Astrocyte of the spinal cord (primary cell): ENCODE measurements at regions not wholly inside any gene's neighbourhood (a gene's known extent, or its start where the extent isn't known, plus 50 kb on each side); places are given as distances from the start of the nearest gene placed in this dataset.

Source experiments
- DNase-seq: peaks from one replicate; pipeline ENCODE4 v3.0.0; 2011; ENCODE audit warnings: low read depth, low spot score
- H3K4me3 ChIP-seq: 2 replicates; pipeline ENCODE4 v1.5.1; 2011; ENCODE audit warnings: low read depth, mild to moderate bottlenecking, low read length, moderate library complexity
- in situ Hi-C: cut with HindIII; loops from 2 replicates; pipeline ENCODE4 v1.10.0; 2017; ENCODE audit warnings: low sequenced_read_pairs
- TF ChIP-seq, protein P1 (sequence below): IDR thresholded peaks from 2 replicates; pipeline ENCODE4 v1.5.1; 2012; ENCODE audit warnings: low read depth, mild to moderate bottlenecking, low read length, inconsistent platforms

DNA sequence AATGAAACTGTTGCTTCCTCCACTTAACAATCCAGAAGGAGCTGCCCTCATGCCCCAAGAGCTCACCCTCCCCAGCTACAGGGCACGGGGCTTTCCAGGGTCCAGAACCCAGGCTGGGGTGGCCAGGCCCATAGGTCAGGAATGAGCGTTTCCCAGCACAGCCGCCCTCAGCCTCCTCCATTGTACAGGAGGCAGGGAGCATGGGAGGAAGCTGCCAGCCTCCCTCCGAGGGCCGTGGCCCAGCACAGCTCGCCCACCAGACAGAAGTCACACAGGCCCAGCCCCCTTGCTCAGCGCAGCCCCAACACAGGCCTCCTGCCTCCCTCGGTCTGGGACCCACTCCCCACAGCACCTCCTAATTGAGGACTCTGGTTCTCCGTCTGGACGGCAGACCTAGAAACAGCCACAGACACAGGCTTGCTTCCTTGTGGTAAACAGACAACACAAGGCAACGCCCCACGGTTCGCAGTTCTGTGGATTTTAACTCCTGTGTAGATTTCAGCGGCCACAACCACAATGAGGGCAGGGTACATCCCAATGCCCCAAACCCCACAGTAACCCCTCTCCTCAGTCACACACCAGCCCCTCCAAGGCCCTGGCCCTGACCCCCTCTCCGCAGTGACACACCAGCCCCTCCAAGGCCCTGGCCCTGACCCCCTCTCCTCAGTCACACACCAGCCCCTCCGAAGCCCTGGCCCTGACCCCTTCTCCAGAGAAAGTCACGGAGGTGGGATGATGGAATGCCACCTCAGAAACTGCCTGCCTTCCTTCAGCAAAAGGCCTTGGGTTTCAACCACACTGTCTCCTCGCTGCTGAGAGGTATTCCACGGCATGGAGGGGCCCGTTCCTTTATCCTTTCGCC lies 173.5 kb downstream of the DLL1 start:
- in situ Hi-C loops: no loop called here
- H3K4me3 ChIP-seq: no peak overlapping the region
- TF ChIP-seq, protein P1, sequence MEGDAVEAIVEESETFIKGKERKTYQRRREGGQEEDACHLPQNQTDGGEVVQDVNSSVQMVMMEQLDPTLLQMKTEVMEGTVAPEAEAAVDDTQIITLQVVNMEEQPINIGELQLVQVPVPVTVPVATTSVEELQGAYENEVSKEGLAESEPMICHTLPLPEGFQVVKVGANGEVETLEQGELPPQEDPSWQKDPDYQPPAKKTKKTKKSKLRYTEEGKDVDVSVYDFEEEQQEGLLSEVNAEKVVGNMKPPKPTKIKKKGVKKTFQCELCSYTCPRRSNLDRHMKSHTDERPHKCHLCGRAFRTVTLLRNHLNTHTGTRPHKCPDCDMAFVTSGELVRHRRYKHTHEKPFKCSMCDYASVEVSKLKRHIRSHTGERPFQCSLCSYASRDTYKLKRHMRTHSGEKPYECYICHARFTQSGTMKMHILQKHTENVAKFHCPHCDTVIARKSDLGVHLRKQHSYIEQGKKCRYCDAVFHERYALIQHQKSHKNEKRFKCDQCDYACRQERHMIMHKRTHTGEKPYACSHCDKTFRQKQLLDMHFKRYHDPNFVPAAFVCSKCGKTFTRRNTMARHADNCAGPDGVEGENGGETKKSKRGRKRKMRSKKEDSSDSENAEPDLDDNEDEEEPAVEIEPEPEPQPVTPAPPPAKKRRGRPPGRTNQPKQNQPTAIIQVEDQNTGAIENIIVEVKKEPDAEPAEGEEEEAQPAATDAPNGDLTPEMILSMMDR: no peak
- no peak for DNase-seq

DNA sequence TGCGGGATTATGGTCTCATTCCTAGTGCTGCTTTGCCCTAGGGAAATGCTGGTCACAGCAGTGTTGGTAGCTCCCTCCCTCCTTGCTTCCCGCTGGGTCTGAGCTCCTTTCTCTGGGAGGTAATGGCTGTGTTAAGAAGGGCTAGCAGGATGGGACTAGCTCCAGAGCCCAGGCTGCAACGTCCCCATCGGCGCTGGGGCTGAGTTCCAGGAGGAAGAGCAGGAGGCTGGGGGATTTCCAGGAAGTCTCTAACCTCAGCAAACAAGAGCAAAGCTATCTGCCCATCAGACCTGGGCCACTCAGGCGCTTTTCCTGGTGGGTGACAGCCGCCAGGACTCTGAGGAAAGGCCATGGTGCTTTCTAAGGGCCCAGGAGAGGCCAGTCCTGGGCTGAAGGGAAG lies 174.2 kb downstream of the DLL1 start:
- no peak overlapping the region for H3K4me3 ChIP-seq
- TF ChIP-seq, protein P1: no peak
- in situ Hi-C loops: no loop called here
- no peak for DNase-seq

DNA sequence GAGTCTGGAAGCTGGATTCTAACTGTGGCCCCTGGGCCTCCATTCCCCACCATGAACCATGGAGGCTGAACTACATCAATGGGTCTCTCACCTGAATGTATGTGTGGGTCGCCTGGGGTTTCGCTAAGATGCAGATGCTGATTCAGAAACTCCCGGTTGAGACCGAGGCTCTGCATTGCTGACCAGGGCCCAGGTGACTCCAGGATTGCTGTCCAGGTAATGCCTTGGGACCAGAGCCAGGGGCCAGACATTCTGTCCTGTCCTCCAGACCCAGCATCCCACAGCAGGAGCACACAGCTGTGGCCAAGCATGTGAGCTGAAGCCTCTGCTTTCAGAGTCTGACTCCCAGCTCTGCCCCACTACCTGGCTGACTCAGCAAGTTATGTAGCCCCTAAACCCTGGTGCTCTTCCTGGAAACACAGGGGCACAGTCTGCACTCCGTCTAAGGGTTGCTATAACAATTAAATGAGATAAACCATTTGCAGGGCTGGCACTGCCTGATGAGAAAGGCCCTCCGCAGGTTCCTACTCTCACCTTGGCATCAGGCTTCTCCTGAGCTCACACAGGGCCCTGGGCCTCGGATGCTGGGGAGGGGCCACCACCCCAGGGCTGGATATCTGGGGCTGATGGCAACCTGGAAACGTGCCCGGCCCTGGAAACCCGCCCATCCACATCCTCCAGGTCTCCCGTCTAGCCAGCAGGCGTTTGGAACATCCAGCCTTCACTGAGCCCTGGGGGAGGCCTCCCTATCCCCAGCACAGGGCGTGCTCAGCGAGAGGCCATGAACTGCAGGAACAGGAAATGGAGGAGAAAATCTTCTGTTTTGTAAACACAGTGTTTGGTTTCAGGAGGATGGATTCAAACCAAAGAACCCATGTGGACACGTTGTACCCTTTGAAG lies 175.7 kb downstream of the DLL1 start:
- no peak for DNase-seq
- TF ChIP-seq, protein P1: no peak
- in situ Hi-C loops: no loop called here

DNA sequence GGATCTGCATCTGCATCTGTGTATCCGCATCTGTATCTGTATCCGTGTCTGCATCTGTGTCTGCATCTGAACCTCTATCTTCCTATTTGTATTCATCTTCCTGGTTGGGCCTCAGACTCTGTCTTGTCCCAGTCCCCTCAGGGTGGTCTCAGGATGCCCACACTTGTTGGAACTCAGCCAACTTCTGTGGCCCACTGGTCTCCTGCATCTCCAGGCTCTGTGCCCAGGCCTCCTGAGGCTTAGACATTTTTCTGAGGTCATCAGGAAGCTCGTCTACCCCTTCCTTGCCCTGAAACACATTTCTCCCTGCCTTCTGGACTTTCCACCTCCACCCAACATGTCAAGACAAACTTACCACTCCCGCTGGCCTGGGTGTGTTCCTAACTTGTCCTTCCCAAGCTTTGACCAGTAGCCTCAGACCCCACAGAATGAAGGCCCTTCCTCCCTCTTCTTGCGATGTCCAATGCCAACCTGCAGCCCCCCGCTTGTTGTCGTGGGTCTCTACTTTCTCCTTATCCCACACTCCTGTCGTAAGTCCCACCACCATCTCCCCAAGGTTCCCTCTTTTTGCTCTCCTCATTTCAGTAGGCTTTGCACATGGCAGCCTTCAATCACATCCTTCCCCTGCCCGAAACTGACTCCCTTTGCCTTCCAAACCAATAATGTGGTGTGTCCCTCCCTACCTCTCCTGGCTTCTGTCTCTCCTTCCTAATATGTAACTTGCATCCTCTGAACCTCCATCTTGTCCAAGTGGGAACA lies 176.5 kb downstream of the DLL1 start:
- in situ Hi-C loops: no loop called here
- no peak overlapping the region for H3K4me3 ChIP-seq
- no peak for DNase-seq
- TF ChIP-seq, protein P1: no peak

More for the DNA sequence above, 175.7 kb downstream of the DLL1 start:
- H3K4me3 ChIP-seq: no peak overlapping the region

DNA sequence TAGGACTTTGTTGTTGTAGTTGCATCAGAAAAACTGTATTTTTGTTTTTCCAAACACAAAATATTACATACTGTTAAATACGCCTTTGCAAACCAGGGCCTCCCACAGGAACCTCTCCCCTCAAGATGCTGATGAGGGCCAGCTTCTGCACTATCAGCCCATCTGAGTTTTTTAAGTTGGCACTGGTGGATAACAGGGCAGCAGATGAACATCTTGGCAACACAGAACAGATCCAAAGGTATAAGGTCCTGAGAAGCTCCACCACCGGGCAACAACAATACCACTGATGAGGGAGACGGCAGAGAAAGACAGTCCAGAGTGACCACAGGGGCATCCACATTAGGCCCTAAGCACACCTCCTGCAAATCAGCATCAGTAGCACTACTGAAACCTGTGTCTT lies 177.7 kb downstream of the DLL1 start:
- H3K4me3 ChIP-seq: no peak overlapping the region
- in situ Hi-C loops: no loop called here
- TF ChIP-seq, protein P1: no peak
- DNase-seq: no peak

DNA sequence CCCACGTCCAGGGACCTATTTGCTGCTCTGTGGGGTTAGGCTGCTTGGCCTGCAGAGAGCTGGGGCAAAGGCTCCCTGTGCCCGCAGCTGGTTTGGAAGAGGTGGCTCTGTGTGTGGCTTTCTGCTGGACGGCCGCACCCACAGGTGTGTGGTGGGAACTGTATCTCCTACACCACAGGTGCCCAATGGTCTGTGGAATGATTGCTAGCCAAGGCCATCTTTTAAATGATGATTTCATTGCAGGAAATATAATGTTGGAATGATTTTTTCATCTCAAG lies 178.4 kb downstream of the DLL1 start:
- no peak for DNase-seq
- TF ChIP-seq, protein P1: no peak
- H3K4me3 ChIP-seq: no peak overlapping the region
- in situ Hi-C loops: no loop called here
